Muscle of leg (tissue), 3 donors: ENCODE measurements at regions not wholly inside any gene's neighbourhood (a gene's known extent, or its start where the extent isn't known, plus 50 kb on each side); places are given as distances from the start of the nearest gene placed in this dataset.

Source experiments
- DNase-seq: peaks from one replicate; pipeline ENCODE4 v3.0.0; 2013
- H3K27ac ChIP-seq: one replicate; pipeline ENCODE4 v1.5.1; 2013; ENCODE audit warnings: mild to moderate bottlenecking, low read length, control low read depth
- H3K27me3 ChIP-seq: one replicate; pipeline ENCODE4 v1.6.1; 2013; ENCODE audit warnings: low read length; ENCODE audit not compliant: control insufficient read depth, insufficient read depth
- H3K36me3 ChIP-seq: one replicate; pipeline ENCODE4 v1.6.1; 2013; ENCODE audit warnings: low read length; ENCODE audit not compliant: control insufficient read depth, insufficient read depth
- H3K4me1 ChIP-seq: one replicate; pipeline ENCODE4 v1.6.1; 2013; ENCODE audit warnings: low read length; ENCODE audit not compliant: control insufficient read depth, insufficient read depth
- H3K4me3 ChIP-seq: one replicate; pipeline ENCODE4 v1.5.1; 2013; ENCODE audit warnings: low read length, control low read depth
- H3K9me3 ChIP-seq: replicated peaks from 2 replicates; pipeline ENCODE4 v1.6.1; 2013; ENCODE audit warnings: low read depth, low read length; ENCODE audit not compliant: control insufficient read depth
- WGBS: methylation state at CpG from one replicate; pipeline ENCODE4 v1.1.5; 2013; ENCODE audit warnings: missing lambda C conversion rate; ENCODE audit not compliant: insufficient coverage; 5-methylcytosine and 5-hydroxymethylcytosine counted together

DNA sequence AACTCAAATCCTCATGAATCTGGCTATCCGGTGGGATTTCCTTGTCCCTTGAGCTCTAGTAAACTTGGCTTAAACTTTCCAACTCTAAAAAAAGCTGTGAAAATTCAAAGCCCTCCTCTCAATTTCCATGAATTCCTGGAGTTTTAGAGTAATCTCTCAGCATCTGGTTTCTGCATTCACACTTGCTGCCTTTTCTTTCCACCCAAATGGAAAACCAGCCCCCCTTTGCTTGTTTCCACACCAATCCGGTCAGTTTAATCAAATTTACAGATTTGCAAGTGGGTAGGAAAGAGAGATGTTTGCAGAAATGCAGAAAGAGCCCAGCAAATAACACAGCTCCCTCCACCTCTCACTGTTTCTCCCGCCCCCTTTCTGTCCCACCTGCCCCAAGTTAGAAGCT, 91.1 kb downstream of the ENC1 start:
- Histone ChIP-seq H3K27me3 (no peaks in the 10 kb centered on the region), H3K9me3 (no peaks in the 10 kb centered on the region), H3K36me3 (no peaks in the 10 kb centered on the region), H3K4me3 (no peak overlapping the region), H3K27ac (no peak overlapping the region), H3K4me1 (no peaks in the 10 kb centered on the region)
- 38% methylated on average over 2 of the region's 3 CpGs for WGBS
- peak; percentile 79 for DNase-seq

- Histone ChIP-seq H3K4me3 (no peak overlapping the region), H3K27me3 (no peaks in the 10 kb centered on the region), H3K27ac (no peak overlapping the region), H3K9me3 (no peaks in the 10 kb centered on the region), H3K36me3 (no peaks in the 10 kb centered on the region), H3K4me1 (peaks cover 7% of the 10 kb centered on the region)
- no CpG with 5 or more reads among the region's 1 CpG for WGBS
- no peak for DNase-seq
These were observed 93.7 kb downstream of the ENC1 start for GRCh38 chr5:74546796-74547195.

GRCh38 chr5:74544811-74545210, 95.7 kb downstream of the ENC1 start:
- Histone ChIP-seq H3K36me3 (no peaks in the 10 kb centered on the region), H3K9me3 (no peaks in the 10 kb centered on the region), H3K27me3 (no peaks in the 10 kb centered on the region), H3K4me3 (no peak overlapping the region), H3K4me1 (peaks cover 7% of the 10 kb centered on the region), H3K27ac (no peak overlapping the region)
- WGBS = 100% methylated on average over 1 of the region's 2 CpGs
- no peak for DNase-seq

GRCh38 chr5:74543162-74543995, 97.1 kb downstream of the ENC1 start:
- DNase-seq = peak; percentile 34
- Histone ChIP-seq H3K27ac (no peak overlapping the region), H3K9me3 (no peaks in the 10 kb centered on the region), H3K4me3 (no peak overlapping the region), H3K4me1 (peaks cover 8% of the 10 kb centered on the region), H3K36me3 (no peaks in the 10 kb centered on the region), H3K27me3 (no peaks in the 10 kb centered on the region)
- WGBS = 0% methylated on average over 1 of the region's 14 CpGs

DNA sequence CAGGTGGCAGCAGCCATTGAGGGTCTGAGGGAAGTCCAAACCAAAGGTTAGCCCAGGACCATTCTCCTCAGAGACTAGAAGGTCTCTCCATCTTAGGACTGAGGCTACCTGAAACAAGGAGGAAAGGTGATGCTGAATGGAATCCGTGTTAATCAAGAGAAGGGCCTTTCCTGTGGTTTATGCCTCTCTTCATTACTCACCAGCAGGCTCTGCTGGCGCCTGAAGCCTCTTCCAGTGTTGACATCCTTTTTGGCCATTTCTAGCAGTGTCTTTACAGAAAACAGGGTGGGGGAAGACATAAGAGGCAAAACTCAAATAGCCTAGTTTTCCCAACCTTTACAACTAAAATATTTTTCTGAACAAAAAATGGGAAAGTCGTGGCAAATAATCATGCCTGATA, 98.0 kb downstream of the ENC1 start:
- no peaks in the 10 kb centered on the region for H3K27me3 ChIP-seq
- H3K9me3 ChIP-seq = no peaks in the 10 kb centered on the region
- H3K4me3 ChIP-seq = no peak overlapping the region
- H3K36me3 ChIP-seq = no peaks in the 10 kb centered on the region
- H3K27ac ChIP-seq = no peak overlapping the region
- H3K4me1 ChIP-seq = peaks cover 12% of the 10 kb centered on the region
- no CpG with 5 or more reads among the region's 3 CpGs for WGBS
- DNase-seq = no peak

- Histone ChIP-seq H3K4me1 (peaks cover 12% of the 10 kb centered on the region), H3K36me3 (no peaks in the 10 kb centered on the region), H3K4me3 (no peak overlapping the region), H3K27ac (no peak overlapping the region), H3K27me3 (no peaks in the 10 kb centered on the region), H3K9me3 (no peaks in the 10 kb centered on the region)
- no CpG with 5 or more reads among the region's 1 CpG for WGBS
- DNase-seq = peak; percentile 21
These were observed 99.1 kb downstream of the ENC1 start for GRCh38 chr5:74541381-74541781.

DNA sequence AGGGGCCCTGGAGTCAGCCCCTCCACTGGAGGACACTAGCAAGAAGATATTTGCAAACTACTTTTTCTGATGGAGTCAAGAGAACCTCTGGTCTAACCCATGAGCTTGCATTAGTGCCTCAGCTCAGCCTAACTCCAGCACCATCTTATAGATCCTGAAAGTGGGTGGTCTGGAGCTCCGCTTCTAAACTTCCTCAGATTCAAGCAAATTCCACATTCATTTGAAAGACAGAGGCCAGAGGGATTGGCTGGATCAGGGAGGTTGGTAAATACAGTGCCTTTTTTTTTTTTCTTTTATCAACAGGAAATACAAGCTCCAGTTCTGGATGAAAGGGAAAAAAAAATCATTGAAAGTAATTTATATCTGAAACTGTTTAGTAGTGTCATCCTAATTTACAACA, 99.9 kb downstream of the ENC1 start:
- peaks cover 12% of the 10 kb centered on the region for H3K4me1 ChIP-seq
- no peak overlapping the region for H3K4me3 ChIP-seq
- DNase-seq = no peak
- no peaks in the 10 kb centered on the region for H3K27me3 ChIP-seq
- WGBS = no CpG with 5 or more reads among the region's 1 CpG
- no peak overlapping the region for H3K27ac ChIP-seq
- H3K36me3 ChIP-seq = no peaks in the 10 kb centered on the region
- no peaks in the 10 kb centered on the region for H3K9me3 ChIP-seq

DNA sequence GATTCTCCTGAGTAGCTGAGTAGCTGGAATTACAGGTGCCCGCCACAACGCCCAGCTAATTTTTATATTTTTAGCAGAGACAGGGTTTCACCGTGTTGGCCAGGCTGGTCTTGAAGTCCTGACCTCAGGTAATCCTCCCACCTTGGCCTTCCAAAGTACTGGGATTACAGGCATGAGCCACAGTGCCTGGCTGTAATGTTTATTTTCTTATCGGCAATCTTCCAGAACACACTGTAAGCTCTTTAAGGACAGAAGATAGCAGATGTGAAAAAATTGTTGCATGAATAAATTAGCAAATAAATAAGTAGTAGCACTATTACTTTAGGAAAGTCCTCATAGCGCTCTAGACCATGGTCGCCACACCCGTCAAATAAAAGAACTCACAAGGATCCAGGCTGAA, 100.5 kb downstream of the ENC1 start:
- no peaks in the 10 kb centered on the region for H3K9me3 ChIP-seq
- no peak for DNase-seq
- H3K27ac ChIP-seq = no peak overlapping the region
- peaks cover 12% of the 10 kb centered on the region for H3K4me1 ChIP-seq
- no peaks in the 10 kb centered on the region for H3K36me3 ChIP-seq
- H3K4me3 ChIP-seq = no peak overlapping the region
- H3K27me3 ChIP-seq = no peaks in the 10 kb centered on the region
- 88% methylated on average over 3 of the region's 7 CpGs for WGBS

GRCh38 chr5:74538206-74538661, 102.3 kb downstream of the ENC1 start:
- Histone ChIP-seq H3K4me3 (no peak overlapping the region), H3K4me1 (peaks cover 7% of the 10 kb centered on the region), H3K27ac (peak overlapping the region; percentile 35), H3K9me3 (peaks cover 11% of the 10 kb centered on the region), H3K27me3 (no peaks in the 10 kb centered on the region), H3K36me3 (no peaks in the 10 kb centered on the region)
- WGBS = 31% methylated on average over 3 of the region's 3 CpGs
- peak; percentile 69 for DNase-seq

GRCh38 chr5:74536658-74537057, 103.9 kb downstream of the ENC1 start:
- no peaks in the 10 kb centered on the region for H3K36me3 ChIP-seq
- no peak for DNase-seq
- H3K4me3 ChIP-seq = no peak overlapping the region
- no CpG with 5 or more reads among the region's 1 CpG for WGBS
- peaks cover 11% of the 10 kb centered on the region for H3K9me3 ChIP-seq
- no peaks in the 10 kb centered on the region for H3K27me3 ChIP-seq
- H3K27ac ChIP-seq = no peak overlapping the region
- peaks cover 5% of the 10 kb centered on the region for H3K4me1 ChIP-seq
